Fibroblast of lung (primary cell): ENCODE measurements at regions not wholly inside any gene's neighbourhood (a gene's known extent, or its start where the extent isn't known, plus 50 kb on each side); places are given as distances from the start of the nearest gene placed in this dataset.

Experiments
- CTCF ChIP-seq, 2 donors: IDR thresholded peaks in 1 of 2; conservative IDR thresholded peaks in 1 of 2; 1 replicate in 1 of 2; 2 replicates in 1 of 2; pipeline ENCODE4 v1.5.1; 2011 to 2012; ENCODE audit warnings: low read length in 2 of 2, control low read depth in 1 of 2, inconsistent platforms in 1 of 2, low read depth in 1 of 2, mild to moderate bottlenecking in 1 of 2
- EZH2 ChIP-seq: IDR thresholded peaks from 2 replicates; pipeline ENCODE4 v1.5.1; 2012; ENCODE audit warnings: low read length, control low read depth, mild to moderate bottlenecking; ENCODE audit errors: missing control alignments

GRCh38 chr5:164824671-164825070 is 1319.3 kb downstream of the MAT2B start:
- TF ChIP-seq CTCF (conservative IDR thresholded peaks at IDR 0.05 in 1 of 2, IDR thresholded peaks at IDR 0.05 in 1 of 2; ENCODE audit: low read depth in 1 of 2, low read length in 2 of 2) (no peak), EZH2 (no peak)
